Anterior cingulate cortex (tissue), 58 donors: ENCODE measurements at regions not wholly inside any gene's neighbourhood (a gene's known extent, or its start where the extent isn't known, plus 50 kb on each side); places are given as distances from the start of the nearest gene placed in this dataset.

ENCODE experiments used
- DNase-seq, 58 donors: peaks; one replicate each; lab custom pipeline; 2025; lab: John Stamatoyannopoulos, UW

- DNase-seq: no peak
Observed at GRCh38 chr3:31240874-31241273, 291.9 kb upstream of the STT3B start.

GRCh38 chr3:31241533-31241932 is 291.2 kb upstream of the STT3B start:
- no peak for DNase-seq

DNA sequence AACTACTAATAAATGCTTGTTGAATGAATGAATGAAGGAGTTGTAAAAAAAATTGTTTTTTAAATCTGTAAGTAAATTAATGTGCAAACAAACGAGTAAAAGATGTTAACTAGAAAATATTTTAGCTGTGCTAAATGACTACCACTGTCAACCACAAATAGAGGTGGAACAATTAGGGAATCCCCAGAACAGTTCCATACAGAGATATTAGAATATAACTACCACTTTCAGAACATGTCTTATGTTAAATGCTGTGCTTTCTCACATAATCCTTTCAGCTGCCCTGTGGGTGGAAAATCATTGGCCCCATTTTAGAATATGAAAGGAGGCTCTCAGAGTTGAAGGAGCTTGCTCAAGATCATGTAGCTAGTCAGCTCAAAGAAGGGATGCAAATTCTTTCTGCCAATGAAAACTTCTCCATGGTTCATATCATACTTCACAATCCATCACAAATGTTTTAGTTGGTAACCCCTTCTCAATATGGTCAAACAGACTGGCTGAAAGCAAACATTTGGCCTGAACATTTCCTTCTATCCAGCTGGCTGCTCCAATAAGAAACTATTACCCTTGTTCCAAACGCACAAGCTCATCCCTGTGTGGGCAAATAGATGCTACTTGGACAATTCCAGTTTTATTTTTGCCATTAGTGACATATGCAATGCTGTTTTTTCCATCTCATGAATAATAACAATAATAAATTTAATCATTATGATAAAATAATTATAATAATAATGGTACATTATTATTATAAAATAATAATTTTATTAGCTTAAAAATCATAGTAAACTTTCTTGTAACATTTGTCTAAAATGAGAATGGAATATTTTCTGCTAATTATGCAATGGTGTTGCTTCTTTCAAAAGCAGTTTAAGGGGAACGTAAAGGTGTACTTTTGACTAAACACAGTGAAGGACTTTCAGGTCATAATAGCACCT is 290.4 kb upstream of the STT3B start:
- DNase-seq: no peak

GRCh38 chr3:31244929-31245817 is 287.6 kb upstream of the STT3B start:
- DNase-seq: no peak

DNA sequence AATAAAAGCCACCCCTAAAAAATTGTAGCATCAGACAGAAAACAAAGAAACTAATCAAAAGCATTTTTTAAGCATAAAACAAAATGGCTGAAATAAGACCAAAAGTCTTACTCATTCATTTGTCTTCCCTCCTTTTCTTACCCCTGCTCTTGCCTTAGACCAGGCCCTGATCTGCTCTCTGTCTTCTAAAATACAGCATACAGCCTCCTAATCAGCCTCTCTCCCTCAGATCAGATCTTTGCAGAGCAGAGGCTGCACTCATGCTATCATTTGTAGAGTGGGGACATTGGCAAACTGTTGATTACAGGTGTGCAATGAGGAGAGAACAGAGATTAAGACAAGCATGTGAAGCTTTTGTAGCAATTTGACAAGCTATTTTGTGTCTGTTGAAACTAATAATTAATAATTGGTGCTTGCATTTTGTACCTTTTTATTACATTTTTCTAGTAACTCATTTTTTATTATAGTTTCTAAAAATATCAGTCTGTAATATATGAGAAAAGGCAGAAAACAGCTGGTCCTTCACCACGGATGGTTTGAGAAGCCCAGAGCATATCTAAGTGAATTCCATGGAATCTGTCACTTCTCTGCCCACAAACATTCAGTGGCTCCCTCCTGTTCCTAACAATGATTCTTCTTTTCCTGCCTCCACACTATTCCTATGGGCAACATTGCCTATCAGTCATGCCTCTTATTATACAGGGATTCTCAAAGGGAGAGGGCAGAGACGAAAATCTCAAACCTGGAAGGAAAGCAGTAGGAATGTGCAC is 286.2 kb upstream of the STT3B start:
- DNase-seq: no peak

- DNase-seq: no peak
Observed at GRCh38 chr3:31247063-31247447, 285.7 kb upstream of the STT3B start.

GRCh38 chr3:31247850-31248562 is 284.7 kb upstream of the STT3B start:
- no peak for DNase-seq

- no peak for DNase-seq
Observed at GRCh38 chr3:31248563-31248992, 284.1 kb upstream of the STT3B start.

GRCh38 chr3:31249545-31249944 is 283.2 kb upstream of the STT3B start:
- DNase-seq: no peak

- DNase-seq: no peak
Observed at GRCh38 chr3:31250116-31250777, 282.5 kb upstream of the STT3B start.

DNA sequence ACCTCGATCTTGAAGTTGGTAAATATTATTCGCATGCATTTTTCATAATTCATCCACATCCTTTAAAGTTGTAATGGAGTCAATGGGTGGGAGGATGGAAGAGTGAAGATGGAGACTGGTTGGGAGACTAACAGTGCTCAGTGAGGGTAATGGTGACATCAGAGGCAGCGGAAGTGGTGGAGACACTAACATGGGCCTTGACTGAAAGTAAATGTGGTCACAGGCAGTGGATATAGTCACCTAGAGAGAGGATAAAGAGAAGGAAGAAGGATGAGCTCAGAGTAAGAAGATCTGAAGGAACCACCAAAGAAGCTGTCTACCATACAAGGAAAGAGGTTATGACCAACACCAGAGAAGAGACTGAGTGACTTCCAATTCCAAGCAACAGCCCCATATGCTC is 281.6 kb upstream of the STT3B start:
- no peak for DNase-seq

DNA sequence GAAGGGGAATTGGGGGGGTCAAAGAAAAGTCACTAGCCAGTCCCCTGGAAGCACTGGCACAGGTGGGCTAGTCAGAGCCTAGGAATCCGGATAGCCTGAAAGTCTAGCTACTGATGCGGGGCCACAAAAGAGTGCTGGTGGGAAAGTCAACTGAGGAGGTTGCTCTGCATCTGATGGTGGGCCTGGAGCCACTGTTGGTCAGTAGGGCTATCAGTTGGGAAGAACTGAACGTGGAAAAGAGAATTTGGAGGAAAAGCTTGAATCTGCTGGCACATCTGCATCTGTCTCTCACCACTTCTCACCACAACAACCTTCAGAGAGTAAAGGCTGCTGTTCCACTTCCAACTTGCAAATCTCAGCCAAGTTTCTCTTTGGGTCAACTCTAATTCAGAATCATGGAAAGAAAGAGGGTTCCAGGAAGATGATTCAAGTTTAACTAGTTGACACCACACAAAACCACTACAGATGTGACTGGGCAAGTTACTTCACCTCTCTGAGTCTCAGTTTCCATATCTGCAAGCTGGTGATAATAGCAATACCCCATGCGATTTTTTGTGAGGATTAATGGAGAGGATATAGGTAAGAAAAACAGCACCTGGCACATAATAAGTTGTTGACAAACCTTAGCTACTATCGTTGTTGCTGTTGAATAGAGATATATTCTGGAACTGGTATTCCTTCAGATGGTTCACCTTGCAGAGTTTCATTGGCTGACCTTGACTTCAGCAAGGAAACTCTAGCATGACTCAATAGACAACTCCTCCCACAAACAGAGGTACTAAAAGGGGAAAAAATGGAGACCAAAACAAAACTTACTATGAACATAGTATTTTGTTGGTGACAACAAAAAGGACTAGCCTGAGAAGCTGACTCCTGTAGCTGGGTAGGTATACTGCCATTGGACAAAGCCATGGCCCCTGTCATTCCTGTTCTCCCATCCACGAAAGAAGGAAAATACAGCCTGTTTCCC is 280.2 kb upstream of the STT3B start:
- no peak for DNase-seq

DNA sequence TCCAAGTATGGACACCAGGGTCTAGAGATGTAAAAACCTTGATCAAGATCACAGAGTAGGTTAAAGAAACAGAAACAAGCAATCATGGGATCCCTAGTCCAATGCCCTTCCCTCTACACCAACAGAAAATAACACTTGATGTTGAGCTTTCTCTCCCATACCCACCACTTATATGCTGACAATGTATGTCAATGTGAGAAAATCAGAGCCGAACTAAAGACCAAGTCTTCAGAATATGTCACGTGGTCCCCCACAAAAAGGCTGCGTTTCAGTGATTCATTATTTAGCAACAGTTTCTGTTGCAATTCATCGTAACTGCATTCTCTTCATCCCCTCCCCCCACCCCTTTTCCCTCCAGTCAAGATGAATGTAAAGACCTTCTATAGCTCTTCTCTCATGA is 278.9 kb upstream of the STT3B start:
- DNase-seq: no peak

GRCh38 chr3:31254483-31254882 is 278.2 kb upstream of the STT3B start:
- no peak for DNase-seq

GRCh38 chr3:31255007-31255581 is 277.6 kb upstream of the STT3B start:
- no peak for DNase-seq

GRCh38 chr3:31262201-31262600 is 270.5 kb upstream of the STT3B start:
- no peak for DNase-seq

- no peak for DNase-seq
Observed at GRCh38 chr3:31263897-31264296, 268.8 kb upstream of the STT3B start.
